ENCODE measurements at regions not wholly inside any gene's neighbourhood (a gene's known extent, or its start where the extent isn't known, plus 50 kb on each side); places are given as distances from the start of the nearest gene placed in this dataset.

DNA sequence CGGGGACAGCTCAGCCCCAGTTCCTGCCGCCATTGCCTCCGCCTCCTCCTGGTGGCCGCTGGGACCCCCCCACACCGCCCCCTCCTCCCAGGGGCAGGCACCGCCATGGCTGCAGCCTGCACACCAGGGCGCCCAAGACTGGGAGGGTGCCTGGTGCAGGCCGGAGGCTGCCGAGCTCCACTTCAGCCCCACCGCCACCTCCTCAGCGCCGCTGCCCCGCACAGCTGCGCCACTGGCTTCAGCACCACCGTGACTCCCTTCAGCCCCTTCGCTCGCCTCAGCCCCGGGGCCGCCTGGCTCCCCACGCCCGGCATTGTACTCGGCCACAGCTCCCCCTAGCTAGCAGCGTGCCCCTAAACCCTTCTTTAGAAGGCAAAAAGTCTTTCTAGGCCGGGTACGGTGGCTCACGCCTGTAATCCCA lies 131.1 kb downstream of the CRYBB2 start:
- no peak for DNase-seq (ENCODE audit: low read depth)

DNA sequence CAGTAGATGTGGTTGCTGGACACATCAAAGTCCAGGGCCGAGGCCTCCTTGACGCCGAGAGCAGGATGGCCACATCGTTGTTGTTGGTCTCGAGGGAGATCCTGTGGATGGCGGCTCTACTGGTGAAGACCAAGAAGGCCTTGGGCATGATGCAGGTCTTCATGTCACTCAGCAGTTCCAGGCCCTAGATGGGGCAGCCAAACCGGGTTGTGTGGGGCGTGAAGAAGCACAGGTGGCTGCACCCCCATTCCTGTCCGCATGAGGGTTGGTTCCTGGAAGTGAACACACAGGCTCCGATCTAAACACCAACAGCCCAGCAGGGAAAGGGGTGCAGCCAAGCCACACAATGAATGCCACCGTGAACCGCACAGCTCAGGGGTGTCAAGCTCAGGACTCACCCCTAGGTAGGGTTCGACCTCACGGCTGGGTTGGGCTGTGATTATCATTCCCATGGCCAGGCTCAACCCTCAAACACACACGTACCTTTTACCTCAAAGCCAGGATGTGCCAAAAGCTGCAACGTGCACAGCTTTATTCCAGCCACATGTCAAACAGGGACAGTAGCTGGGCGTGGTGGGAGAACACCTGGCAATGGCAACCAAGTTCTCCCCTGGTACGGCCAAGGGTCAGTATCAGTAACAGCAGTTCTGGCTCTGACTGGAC lies 132.3 kb downstream of the CRYBB2 start:
- DNase-seq (ENCODE audit: low read depth): no peak

- no peak for DNase-seq (ENCODE audit: low read depth)
Observed at GRCh38 chr22:25352294-25352680, 132.8 kb downstream of the CRYBB2 start.

GRCh38 chr22:25353516-25354445 lies 134.3 kb downstream of the CRYBB2 start:
- no peak for DNase-seq (ENCODE audit: low read depth)

- DNase-seq (ENCODE audit: low read depth): no peak
Observed at GRCh38 chr22:25354456-25354855, 135.0 kb downstream of the CRYBB2 start.

DNA sequence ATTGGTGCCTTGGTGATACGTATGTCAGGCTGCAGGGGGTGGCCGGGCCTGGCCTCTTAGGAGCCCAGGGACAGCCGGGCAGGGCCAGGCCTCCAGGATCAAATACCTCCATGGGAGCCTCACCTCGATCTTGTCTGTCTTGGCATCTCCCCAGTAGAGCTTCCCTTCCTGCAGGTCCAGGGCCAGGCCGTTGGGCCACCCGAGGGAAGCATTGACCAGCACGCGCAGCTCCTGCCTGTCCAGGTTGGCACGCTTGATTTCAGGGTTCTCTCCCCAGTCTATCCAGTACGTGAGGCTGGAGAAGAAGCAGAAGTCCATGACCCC lies 137.7 kb downstream of the CRYBB2 start:
- DNase-seq (ENCODE audit: low read depth): no peak

DNA sequence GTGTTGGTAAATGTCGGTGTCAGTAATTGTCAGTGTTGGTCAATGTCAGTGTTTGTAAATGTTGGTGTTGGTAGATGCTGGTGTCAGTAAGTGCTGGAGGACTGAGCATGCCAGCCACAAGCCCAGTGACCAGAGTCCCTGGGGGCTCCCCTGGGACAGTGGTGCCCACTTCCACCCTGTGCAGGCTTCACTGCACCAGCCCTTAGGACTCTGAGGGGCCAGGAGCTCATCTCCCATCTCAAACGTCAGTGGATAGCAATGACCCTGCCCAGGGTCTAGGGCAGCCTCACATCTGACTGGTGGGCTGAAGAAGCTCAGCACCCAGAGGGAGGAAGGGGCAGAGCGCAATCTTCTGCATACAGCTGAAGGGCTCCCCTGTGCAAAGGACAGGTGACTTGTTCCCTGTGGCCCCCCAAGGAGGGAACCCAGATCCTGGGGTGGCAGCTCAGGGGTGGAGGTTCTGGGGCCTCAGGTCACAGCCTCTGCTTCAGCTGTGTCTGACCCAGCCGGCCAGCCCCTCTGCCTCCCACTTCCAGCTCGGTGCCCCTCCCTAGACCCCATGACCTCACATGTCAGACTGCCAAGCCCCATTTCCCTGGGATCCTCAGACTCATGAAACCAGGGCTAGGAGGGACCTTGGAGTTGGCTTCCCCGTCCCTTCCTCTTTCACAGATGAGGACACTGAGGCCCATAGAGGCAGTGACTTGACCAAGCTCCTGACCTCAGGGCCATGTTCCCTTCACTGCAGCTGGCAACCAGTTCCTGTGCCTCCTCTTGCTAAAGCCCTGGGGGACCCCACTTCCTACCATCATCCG lies 138.4 kb downstream of the CRYBB2 start:
- DNase-seq (ENCODE audit: low read depth): no peak

DNA sequence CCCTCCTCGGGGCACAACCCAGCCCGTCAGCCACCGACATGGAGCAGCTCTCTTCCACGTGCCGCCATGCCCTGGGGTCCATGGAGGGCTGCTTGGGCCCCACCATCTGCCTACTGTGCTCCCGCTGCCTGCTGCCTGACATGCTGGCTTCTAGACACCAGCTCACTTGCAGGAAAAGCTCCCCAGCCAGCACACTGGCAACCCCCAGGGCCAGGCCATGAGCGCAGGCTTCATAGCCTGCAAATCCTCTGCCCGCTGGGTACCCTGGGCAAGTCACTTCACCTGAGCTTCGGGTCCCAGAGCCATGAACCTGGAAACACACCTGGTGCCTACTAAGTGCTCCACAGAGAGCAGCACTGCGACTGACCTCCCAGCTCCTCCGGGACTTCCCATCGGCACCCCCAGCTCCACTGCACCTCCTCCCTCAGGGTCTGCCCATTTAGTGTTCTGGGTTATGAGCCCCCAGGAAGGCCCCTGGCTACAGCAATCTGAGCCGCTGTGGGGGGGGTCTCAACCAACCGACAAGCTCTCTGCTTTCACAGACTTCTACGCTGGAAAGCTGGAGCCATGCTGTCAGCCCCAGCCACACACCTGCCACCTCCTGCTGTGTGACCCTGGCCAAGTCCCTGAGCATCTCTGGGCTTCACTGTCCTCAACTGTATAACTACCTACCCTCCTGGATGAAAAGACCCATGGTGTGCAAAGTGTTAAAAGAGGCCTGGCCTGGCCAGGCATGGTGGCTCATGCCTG lies 139.2 kb downstream of the CRYBB2 start:
- no peak for DNase-seq (ENCODE audit: low read depth)

DNA sequence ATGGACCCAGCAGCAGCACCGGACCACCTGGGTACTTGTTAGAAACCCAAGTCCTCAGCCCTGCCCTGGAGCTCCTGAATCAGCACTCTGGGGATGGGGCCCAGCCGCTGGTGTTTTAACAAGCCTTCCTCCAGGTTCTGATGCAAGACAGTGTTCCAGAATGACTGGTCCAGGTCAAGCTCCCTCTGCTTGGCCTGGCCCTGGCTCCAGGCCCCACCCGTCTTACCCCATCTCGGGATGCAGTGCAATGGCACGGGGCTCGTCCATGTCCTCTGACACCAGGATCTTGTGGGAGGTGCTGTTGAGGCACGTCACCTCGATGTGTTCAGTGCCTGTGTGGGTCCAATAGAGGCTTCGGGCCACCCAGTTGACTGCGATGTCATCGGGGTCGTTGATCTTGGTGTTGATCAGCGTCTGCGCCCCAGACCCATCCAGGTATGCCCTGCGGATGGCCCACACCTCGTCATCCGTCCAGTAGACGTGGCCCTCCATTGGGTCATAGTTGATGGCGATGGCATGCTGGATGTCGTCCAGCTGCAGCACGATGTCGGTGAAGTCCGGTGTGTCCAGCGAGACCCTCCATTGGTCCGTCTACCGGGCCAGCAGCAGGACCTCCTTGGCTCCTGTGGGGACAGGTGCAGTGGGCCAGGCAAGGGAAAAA lies 140.3 kb downstream of the CRYBB2 start:
- no peak for DNase-seq (ENCODE audit: low read depth)

DNA sequence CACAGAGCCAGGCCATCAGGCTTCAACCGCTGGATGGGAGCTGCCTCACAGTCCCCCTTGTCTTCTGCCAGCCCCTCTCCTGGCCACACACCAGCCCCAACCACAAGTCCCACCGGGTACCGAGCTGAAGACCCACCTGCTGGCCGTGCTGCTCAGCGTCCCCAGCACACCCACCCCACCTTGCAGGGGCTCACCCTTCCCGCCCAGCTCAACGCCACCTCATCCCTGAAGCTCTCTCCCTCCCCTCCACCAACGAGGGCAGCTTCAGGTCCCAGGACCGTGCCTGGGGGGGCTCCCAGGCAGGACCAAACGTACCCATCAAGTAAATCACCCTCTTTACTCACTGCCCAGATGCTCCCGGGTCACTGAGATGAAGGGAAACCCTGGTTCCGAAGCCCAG lies 141.0 kb downstream of the CRYBB2 start:
- DNase-seq (ENCODE audit: low read depth): no peak

GRCh38 chr22:25360891-25361645 lies 141.6 kb downstream of the CRYBB2 start:
- no peak for DNase-seq (ENCODE audit: low read depth)

DNA sequence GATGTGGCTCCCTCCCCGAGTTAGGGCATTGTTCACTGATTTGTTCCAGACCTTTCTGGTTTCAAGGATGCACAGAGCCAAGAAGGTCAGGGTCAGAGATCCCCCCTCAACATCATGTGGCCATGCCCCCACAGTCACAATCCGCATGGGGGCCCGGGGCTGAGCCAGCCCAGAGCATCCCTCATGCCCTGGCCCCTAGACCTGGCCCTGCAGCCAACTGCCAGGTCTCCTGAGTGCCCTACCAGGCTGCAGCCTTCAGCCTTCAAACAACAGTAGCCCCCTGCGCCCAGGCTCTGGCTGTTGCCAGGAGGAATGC lies 142.4 kb downstream of the CRYBB2 start:
- no peak for DNase-seq (ENCODE audit: low read depth)

- DNase-seq (ENCODE audit: low read depth): peak; percentile 22
Observed at GRCh38 chr22:25362215-25362882, 142.9 kb downstream of the CRYBB2 start.

- no peak for DNase-seq (ENCODE audit: low read depth)
Observed at GRCh38 chr22:25362883-25363240, 143.4 kb downstream of the CRYBB2 start.

GRCh38 chr22:25363474-25363873 lies 144.0 kb downstream of the CRYBB2 start:
- DNase-seq (ENCODE audit: low read depth): no peak

DNA sequence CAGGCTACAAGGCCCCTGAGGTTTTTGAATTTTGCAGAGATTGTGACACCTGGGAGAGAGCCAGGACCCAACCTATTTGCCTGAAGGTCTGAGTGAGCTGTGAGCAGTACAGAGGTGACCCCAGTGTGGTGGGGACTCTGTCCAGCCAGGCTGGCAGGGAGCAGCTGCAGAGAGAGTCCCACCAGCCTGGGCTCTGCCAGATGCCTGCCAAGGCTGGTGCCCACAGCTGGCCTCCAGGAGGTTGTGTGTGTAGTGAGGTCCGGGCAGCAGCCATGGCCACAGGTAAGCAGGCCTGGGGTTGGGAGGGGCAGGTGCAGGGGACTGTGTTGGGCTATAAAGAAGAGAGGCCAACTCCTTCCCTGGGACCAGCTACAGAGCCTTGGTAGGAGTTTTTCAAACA lies 144.8 kb downstream of the CRYBB2 start:
- no peak for DNase-seq (ENCODE audit: low read depth)

DNA sequence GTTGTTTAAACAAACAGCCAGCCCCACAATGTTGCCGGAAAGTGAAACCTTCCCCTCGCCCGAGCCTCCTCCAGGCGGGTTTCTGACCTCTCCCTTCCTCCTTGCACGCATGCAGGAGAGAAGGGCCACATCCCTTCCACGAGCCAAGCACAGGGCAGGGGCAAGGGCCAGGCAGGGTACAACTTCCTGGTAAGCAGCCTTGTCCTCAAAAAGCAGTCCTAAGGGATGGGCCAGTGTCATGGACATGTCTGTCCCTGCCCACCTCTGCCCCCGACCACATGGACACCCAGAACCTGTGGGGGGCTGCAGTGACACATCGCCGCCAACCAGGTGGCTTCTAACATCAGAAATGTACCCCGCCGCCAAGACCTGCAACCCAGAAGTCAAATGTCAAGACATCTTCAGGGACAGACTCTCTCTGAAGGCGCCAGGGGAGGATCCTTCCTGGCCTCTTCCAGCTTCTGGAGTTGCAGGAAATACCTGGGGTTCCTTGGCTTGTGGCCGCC lies 145.3 kb downstream of the CRYBB2 start:
- DNase-seq (ENCODE audit: low read depth): no peak

DNA sequence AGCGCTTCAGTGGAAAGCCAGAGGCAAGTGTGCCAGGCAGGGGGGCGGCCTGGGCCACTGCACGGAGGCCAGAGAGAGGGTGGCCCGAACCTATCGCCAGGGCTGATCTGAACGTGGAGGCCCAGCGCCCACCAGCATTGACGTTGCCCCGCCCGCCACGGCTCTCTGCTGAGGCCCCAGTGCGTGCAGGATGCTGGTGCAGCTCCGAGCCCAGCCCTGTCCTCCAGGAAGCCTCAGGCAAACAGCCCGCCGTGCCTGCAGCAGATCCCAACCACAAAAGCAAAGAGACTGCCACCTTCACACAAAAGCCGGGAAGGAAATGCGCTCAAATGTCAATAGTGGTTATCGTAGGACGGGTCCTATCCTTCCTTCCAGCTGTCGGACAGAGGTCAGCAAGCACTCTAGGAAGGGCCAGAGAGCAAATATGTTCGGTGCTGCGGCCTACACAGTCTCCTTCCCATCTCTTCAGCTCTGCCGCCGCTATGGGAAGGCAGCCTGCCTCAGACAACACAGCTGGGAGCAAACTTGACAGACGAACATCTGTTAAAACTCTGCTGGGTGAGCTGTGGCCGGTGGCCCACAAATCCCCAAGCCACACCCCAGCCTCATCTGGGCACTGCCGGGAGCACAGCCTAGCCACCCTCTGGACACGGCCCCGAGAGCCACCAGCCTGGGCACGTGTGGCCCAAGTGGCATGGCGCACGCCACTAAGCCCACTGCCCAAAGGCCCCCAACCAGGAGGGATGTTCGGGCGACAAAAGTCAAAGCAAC lies 146.2 kb downstream of the CRYBB2 start:
- no peak for DNase-seq (ENCODE audit: low read depth)

GRCh38 chr22:25366408-25366807 lies 147.0 kb downstream of the CRYBB2 start:
- DNase-seq (ENCODE audit: low read depth): no peak

All from activated T-helper 1 cell treated with Interleukin-2 at 50 U/mL for 16 hours (primary cell).